D721Med (cell line): ENCODE measurements at regions not wholly inside any gene's neighbourhood (a gene's known extent, or its start where the extent isn't known, plus 50 kb on each side); places are given as distances from the start of the nearest gene placed in this dataset.

Source experiments
- DNase-seq: peaks from one replicate; pipeline ENCODE4 v3.0.0; 2011; ENCODE audit warnings: low spot score; ENCODE audit not compliant: insufficient read length
- FAIRE-seq: peaks from 2 replicates; lab custom pipeline; 2011; peaks lifted over from hg19 to GRCh38; lab: Jason Lieb, UNC
- CTCF ChIP-seq: IDR thresholded peaks from 2 replicates; pipeline ENCODE4 v1.5.1; 2012; ENCODE audit warnings: mild to moderate bottlenecking, control low read depth; ENCODE audit not compliant: insufficient read depth; ENCODE audit errors: missing control alignments

DNA sequence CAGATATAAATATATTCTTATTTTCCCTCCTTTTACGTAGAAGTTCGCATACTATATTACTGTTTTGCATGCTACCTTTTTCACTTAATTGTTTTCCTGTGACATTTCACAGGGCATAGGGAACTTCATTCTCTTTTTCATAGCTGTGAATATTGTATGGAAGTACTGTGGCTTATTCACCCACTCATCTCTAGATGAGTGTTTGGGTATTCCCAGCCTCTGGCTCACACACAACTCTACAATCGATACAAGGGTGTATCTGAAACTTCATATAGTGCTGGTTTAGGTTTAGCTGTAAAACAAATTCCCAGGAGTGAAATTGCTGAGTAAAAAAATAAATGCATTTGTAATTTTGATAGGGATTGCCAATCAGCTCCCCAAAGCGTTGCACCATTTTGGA, 55.3 kb upstream of the MAGI1 start:
- TF ChIP-seq CTCF: no peak
- DNase-seq: no peak
- no peak for FAIRE-seq

GRCh38 chr3:66092175-66092995, 53.7 kb upstream of the MAGI1 start:
- DNase-seq (no peak), FAIRE-seq (no peak)
- no peak for TF ChIP-seq CTCF
